Skeletal muscle cell (primary cell): ENCODE measurements at regions not wholly inside any gene's neighbourhood (a gene's known extent, or its start where the extent isn't known, plus 50 kb on each side); places are given as distances from the start of the nearest gene placed in this dataset.
"Not testable (repeated sequence)": the region's sequence is repeated elsewhere in the genome, so short reads cannot be mapped to it uniquely, and the experiment has no call there.

Experiments used
- DNase-seq: peaks from one replicate; pipeline ENCODE4 v3.0.0-alpha.2; 2010; ENCODE audit warnings: low read depth
- H3K4me3 ChIP-seq: 2 replicates; pipeline ENCODE4 v1.5.1; 2011; ENCODE audit warnings: low read depth, mild to moderate bottlenecking, control low read depth, low read length, moderate library complexity

- H3K4me3 ChIP-seq = no peak overlapping the region
- DNase-seq = no peak
Observed at GRCh38 chr5:53261245-53261644, 151.7 kb upstream of the MOCS2 start.

DNA sequence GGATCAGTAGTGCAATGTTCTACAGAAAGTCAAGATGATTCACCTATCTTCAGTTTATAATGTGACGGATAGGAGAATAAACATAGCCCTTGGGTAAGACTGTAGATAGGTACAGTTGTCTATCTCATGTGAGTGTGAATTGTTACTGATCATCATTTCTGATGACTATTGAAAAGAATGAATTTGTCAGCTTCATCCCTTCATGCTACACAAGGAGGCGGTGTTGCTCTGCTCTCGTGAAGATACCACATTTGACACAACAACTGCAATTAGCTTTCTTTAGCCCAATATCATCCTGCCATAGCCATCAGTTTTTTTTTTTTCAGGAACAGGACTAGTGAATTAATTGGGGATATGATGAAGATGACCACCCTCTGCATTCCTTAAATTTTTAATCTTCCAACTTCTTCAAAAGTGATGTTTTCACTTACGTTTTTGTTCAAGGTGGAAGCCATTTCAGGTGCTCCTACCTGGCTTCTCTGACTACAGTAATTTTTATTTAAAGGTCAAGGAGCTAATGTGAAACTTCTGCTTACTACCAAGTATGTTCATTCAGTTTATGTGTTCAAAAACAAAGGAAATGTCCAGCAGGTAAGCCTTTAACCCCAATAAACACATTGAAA, 152.9 kb upstream of the MOCS2 start:
- H3K4me3 ChIP-seq = no peak overlapping the region
- no peak for DNase-seq

- DNase-seq = no peak
- no peak overlapping the region for H3K4me3 ChIP-seq
Observed at GRCh38 chr5:53263151-53263550, 153.6 kb upstream of the MOCS2 start.

DNA sequence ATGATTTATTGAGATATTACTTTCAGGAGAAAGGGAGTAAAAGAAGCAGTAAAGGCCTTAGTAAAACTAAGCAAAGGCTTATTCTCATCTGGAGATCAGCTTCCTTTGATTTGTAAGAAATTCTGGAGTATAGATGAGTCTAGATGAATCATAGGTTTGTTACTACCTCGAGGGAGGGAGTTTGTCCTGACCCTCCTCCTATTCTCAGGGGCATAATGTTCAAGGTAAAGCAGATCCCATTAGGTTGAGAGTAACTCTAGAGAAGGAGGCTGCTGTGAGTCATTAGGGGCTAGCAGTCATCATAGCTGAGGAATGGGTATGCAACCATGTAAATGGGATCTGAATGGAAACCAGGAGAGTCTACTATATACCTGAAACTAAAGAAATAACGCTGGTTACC, 155.5 kb upstream of the MOCS2 start:
- no peak overlapping the region for H3K4me3 ChIP-seq
- DNase-seq = no peak

GRCh38 chr5:53268241-53268640, 158.7 kb upstream of the MOCS2 start:
- not testable (repeated sequence) for DNase-seq

GRCh38 chr5:53275666-53276065, 166.1 kb upstream of the MOCS2 start:
- DNase-seq = no peak
- no peak overlapping the region for H3K4me3 ChIP-seq

More at GRCh38 chr5:53268241-53268640, 158.7 kb upstream of the MOCS2 start:
- H3K4me3 ChIP-seq = not testable (repeated sequence)

DNA sequence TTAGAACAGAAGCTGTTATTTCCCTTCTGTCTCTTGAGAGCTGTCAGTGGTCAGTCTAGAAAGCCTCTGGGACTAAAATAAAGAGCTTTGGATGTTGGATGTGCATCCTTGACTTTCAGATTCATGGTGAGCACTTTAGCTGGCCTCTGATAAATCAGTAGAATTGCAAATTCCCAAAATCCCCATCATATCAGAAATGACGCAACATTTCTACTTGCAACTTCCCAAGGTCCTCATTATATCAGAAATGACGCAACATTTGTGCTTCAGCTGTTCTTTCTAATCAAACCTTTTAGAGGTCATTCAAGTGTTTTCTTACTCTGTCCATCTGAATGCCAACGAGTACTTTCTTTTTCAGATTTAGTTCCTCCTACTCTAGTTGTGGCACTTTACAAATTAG, 167.3 kb upstream of the MOCS2 start:
- no peak overlapping the region for H3K4me3 ChIP-seq
- peak; percentile 69 for DNase-seq

GRCh38 chr5:53277491-53277890, 167.9 kb upstream of the MOCS2 start:
- H3K4me3 ChIP-seq = no peak overlapping the region
- no peak for DNase-seq

GRCh38 chr5:53287573-53287972, 178.0 kb upstream of the MOCS2 start:
- no peak for DNase-seq

DNA sequence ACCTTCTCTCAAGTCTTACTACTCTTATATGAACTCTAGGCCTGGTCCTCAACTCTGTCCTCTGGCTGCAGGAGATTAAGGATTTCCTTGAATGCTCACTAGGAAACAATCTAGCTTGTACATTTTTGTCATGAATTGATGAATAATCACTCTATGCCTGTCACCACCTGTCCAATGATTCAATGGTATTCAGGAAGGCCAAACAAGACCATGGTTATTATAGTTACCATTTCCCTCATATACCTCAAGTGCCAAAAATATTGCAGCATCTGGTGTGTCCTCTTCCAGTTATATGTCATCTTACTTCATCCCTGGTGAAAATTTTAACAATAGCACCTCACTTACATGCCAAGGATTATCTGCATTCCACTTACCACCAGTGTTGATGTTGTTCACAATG, 179.0 kb upstream of the MOCS2 start:
- no peak overlapping the region for H3K4me3 ChIP-seq
- DNase-seq = no peak

More at GRCh38 chr5:53287573-53287972, 178.0 kb upstream of the MOCS2 start:
- H3K4me3 ChIP-seq = no peak overlapping the region

DNA sequence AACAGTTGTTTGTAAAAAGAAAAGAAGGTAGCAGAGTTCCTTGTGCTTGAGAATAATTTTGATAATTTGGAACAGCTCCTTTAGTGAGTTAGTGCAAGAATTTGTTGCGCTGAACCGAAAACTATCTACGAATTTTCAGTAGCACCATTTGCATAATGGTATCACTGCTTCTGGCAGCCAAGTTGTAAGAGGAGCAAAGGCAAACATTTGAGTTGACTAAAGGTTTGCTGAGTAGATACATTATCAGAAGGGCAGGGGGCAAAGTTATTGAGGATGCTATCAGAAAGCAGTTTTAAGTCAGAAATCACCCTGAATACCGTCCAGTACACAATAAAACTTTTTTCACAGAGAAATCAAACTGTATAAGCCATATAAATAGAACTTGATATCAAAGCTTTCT, 181.5 kb upstream of the MOCS2 start:
- no peak for DNase-seq
- H3K4me3 ChIP-seq = no peak overlapping the region

DNA sequence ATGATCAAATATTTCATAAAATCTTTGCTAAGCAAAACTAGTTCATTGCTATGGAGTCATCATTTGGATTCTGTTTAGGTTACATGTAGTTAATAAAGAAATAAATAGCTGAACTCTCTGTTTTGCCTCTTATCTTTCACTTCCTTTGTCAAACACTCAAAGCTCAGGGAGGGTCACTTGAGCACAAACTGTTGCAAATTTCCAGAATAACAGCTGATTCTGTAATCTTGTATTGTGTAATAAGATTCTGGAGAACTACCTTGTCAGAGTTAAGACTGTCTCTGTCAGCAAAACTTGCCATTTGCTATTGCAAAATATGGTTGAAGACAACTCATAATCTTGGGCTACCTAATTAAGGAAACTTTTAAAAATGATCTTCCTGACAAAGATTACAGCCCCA, 182.0 kb upstream of the MOCS2 start:
- no peak for DNase-seq
- H3K4me3 ChIP-seq = no peak overlapping the region

GRCh38 chr5:53298841-53299240, 181.6 kb upstream of the FST start:
- H3K4me3 ChIP-seq = no peak overlapping the region
- DNase-seq = no peak

DNA sequence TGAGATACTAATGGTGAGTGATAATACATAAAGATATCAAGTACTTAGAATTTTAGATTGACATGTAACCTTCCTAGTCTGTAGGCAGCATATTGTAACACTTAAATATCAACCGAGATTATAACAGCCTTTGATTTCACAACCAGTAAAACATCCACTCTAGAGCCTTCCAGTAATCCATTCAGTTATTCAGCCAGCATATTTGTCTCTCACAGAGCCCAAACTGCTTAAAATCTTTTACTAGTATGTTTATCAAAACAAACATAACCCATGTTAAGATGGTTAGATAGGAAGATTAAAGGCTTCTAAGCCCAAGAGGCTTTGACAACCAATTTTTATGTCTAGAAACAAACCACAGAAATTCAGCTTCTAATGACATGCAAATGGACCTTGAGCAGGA, 177.9 kb upstream of the FST start:
- H3K4me3 ChIP-seq = no peak overlapping the region

GRCh38 chr5:53303105-53303504, 177.3 kb upstream of the FST start:
- H3K4me3 ChIP-seq = no peak overlapping the region
- DNase-seq = peak; percentile 57

More for the DNA sequence above, 177.9 kb upstream of the FST start:
- DNase-seq = no peak

GRCh38 chr5:53305316-53305715, 175.1 kb upstream of the FST start:
- not testable (repeated sequence) for DNase-seq, H3K4me3 ChIP-seq

- no peak overlapping the region for H3K4me3 ChIP-seq
- DNase-seq = no peak
Observed at GRCh38 chr5:53309653-53310052, 170.8 kb upstream of the FST start.

DNA sequence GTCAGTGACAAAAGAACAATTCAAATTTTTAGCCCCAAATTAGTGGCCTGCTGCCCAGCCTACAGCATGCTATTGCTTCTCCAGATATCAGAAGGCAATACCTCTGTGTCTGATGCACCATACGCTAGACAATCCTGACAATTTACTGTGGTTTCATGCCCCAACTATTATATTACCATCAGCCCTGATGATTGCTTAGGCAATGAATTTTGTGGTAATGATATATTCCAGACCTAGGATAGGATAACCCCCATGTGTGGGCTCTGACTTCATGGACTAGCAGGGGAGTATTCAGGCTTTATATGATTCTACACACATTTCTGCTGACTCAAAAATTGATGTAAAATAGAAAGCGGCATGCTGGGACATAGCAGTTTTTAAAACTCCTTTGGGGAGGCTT, 168.7 kb upstream of the FST start:
- DNase-seq = no peak
- H3K4me3 ChIP-seq = no peak overlapping the region

GRCh38 chr5:53313145-53313544, 167.3 kb upstream of the FST start:
- no peak for DNase-seq

DNA sequence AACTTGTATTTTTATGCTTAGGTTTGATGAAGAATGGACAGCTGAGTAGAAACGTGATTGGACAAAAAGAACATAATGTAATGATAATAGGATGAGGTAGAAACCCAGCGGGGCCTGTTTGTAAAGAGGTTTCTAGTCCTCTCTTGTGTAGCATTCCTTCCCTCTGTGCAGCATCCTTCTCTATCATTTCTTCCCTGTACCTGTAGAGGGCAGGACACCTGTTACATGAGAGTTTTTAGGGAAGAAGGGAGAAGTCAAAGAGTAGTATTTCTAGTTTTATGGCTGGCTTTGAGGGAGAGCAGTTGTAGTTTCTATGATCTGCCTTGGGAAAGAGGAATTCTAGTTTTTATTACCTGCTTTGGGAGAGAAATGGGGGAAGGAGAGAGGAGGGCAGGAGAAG, 162.1 kb upstream of the FST start:
- no peak overlapping the region for H3K4me3 ChIP-seq
- no peak for DNase-seq

More at GRCh38 chr5:53313145-53313544, 167.3 kb upstream of the FST start:
- no peak overlapping the region for H3K4me3 ChIP-seq

DNA sequence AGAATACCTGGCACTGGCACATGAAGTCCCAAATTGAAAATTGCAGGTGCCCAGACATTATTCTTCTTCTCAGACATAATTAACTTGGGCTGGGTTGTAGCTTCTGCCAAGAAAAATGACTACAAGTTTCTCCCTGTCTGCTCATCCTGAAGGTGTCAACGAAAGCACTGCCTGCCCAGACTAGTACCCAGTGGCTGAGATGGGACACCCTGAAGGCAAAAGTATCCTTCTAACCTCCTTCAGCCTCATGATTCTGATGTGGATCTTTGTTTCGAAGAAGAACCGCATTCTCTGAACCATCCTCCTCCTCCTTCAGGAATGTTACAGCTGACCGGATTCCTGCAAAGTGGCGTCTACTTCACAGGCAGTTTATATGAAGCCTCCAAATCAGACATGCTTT, 161.1 kb upstream of the FST start:
- no peak for DNase-seq
- no peak overlapping the region for H3K4me3 ChIP-seq

DNA sequence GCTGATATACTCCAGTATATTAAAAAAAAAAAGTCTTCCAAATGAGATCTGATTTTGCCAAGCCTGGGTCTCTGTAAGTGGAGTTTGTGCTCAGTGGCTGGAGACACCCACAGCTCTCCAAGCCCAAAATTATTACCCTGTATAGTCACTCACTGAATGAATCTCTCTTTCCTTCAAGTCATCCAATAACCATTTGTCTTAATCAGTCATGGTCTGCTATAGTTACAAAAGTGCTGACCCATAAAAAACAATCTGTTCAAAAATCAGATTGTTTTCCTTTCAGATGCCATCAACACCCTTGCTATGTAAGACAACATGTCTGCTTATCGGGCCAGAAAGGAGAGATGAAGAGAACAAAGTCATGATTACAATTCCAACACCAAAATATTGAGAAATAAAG, 159.4 kb upstream of the FST start:
- DNase-seq = no peak
- no peak overlapping the region for H3K4me3 ChIP-seq
